SJCRH30 (cell line): ENCODE measurements at regions not wholly inside any gene's neighbourhood (a gene's known extent, or its start where the extent isn't known, plus 50 kb on each side); places are given as distances from the start of the nearest gene placed in this dataset.

Experiments used
- DNase-seq, 2 experiments: peaks; one replicate each; pipeline ENCODE4 v3.0.0-alpha.2; 2015 to 2020
- H3K27ac ChIP-seq: fragments of 250-450 bp; sonication (Bioruptor Pico); 2 replicates; pipeline ENCODE4 v1.5.1; 2020; ENCODE audit warnings: mild to moderate bottlenecking, moderate library complexity
- H3K27me3 ChIP-seq: fragments of 250-450 bp; sonication (Bioruptor Pico); 2 replicates; pipeline ENCODE4 v1.5.1; 2020; ENCODE audit warnings: mild to moderate bottlenecking, moderate library complexity
- H3K36me3 ChIP-seq: fragments of 250-450 bp; sonication (Bioruptor Pico); 2 replicates; pipeline ENCODE4 v1.5.1; 2020; ENCODE audit warnings: mild to moderate bottlenecking, moderate library complexity
- H3K4me1 ChIP-seq: fragments of 250-450 bp; sonication (Bioruptor Pico); 2 replicates; pipeline ENCODE4 v1.5.1; 2020; ENCODE audit warnings: mild to moderate bottlenecking, moderate library complexity
- H3K4me3 ChIP-seq: fragments of 250-450 bp; sonication (Bioruptor Pico); 2 replicates; pipeline ENCODE4 v1.5.1; 2020; ENCODE audit warnings: mild to moderate bottlenecking, moderate library complexity
- H3K9me3 ChIP-seq: fragments of 250-450 bp; sonication (Bioruptor Pico); replicated peaks from 2 replicates; pipeline ENCODE4 v1.5.1; 2020; ENCODE audit warnings: mild to moderate bottlenecking, moderate library complexity

DNA sequence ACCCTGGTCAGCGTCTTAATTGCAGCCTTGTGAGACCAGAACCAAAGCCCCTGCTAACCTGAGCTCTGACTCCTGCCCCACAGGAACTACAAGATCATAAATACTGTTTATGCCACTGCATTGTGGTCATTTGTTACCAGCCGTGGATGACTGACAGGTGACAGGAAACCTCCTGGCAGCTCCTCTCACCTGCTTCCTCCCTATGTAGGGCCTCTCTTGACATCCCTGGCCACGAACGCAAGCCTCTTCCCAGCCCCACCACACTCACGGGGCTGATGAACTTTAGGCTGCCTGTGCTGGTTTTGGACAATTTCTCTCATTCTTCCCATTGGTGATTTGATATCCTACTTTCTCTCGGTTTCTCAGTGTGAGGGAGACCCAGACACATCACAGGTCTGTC is 357.2 kb upstream of the MYT1L start:
- Histone ChIP-seq H3K4me3 (no peak overlapping the region), H3K36me3 (no peaks in the 10 kb centered on the region), H3K27ac (no peak overlapping the region), H3K27me3 (peaks cover 28% of the 10 kb centered on the region), H3K9me3 (no peaks in the 10 kb centered on the region), H3K4me1 (no peaks in the 10 kb centered on the region)
- DNase-seq, result no peak

DNA sequence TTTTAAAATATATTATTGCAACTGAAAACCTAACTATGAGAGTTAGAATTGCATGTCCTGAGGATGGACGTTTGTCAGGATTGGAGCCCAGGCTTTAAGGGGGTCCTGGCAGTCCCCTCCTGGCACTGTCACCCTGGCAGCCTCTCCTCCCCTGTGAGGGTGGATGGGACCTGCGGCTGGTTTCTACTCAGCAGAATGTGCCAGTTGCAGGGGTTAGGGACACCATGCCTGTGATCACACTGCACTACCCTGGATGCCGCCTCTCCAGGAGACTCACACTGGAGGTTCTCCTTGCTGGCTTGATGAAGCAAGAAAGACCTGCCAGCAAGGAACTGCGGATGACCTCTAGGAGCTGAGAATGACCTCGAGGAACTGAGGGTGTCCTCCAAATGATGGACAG is 356.7 kb upstream of the MYT1L start:
- Histone ChIP-seq H3K4me3 (no peak overlapping the region), H3K4me1 (no peaks in the 10 kb centered on the region), H3K27ac (no peak overlapping the region), H3K36me3 (no peaks in the 10 kb centered on the region), H3K27me3 (peaks cover 29% of the 10 kb centered on the region), H3K9me3 (no peaks in the 10 kb centered on the region)
- DNase-seq, result no peak

DNA sequence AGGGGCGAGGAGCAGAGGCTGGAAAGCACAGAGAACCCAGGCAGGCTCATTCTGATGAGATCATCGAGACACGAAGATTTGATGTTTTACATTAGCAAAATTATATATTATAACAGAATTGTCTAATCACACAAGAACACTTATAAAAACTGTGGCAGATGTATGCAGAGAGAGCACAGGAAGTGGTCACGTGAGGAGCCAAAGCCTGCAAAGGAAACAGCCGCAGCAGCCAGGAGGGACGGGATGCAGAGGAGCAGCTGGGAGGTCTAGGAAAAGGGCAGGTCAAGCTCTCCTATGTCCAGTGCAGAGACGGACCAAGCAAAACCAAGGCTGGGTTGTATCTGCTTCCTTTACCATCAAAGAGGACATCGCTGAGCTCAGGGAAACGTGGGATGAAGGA is 355.1 kb upstream of the MYT1L start:
- DNase-seq, result peak in 1 of 2 experiments; percentile 20
- no peaks in the 10 kb centered on the region for H3K36me3 ChIP-seq
- H3K27me3 ChIP-seq, result peaks cover 23% of the 10 kb centered on the region
- H3K4me1 ChIP-seq, result no peaks in the 10 kb centered on the region
- no peak overlapping the region for H3K27ac ChIP-seq
- no peaks in the 10 kb centered on the region for H3K9me3 ChIP-seq
- H3K4me3 ChIP-seq, result no peak overlapping the region

DNA sequence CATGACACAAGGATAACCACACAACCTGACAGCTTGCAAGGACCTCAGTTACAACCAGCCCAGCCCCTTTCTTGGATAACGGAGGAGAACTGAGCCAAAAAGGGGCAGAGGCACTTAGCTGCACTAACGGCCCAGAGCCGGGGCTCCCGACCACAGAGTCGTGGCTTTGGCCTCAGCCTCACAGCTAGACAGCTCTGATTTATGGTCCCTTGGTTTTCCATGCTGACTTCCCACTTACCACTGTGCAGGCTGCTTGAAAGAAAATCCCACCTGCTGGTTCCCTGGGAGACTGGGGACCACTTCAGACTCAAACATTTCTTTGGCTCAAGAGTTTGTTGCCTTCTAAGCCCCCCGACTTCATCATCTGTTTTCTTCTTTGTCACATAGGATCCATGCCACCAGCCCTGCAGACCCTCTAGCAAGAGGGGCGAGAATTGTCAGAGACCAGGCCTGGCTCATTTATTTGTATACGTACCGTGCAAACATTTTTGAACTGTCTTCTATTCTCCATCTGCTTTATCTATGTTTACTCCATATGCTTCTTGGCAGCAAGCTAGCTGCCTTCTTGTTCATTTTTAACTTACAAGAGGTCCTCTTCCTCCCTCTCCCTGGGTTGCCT is 352.6 kb upstream of the MYT1L start:
- H3K36me3 ChIP-seq, result no peaks in the 10 kb centered on the region
- H3K27me3 ChIP-seq, result peaks cover 28% of the 10 kb centered on the region
- no peak overlapping the region for H3K4me3 ChIP-seq
- H3K9me3 ChIP-seq, result no peaks in the 10 kb centered on the region
- H3K4me1 ChIP-seq, result no peaks in the 10 kb centered on the region
- H3K27ac ChIP-seq, result no peak overlapping the region
- no peak for DNase-seq

DNA sequence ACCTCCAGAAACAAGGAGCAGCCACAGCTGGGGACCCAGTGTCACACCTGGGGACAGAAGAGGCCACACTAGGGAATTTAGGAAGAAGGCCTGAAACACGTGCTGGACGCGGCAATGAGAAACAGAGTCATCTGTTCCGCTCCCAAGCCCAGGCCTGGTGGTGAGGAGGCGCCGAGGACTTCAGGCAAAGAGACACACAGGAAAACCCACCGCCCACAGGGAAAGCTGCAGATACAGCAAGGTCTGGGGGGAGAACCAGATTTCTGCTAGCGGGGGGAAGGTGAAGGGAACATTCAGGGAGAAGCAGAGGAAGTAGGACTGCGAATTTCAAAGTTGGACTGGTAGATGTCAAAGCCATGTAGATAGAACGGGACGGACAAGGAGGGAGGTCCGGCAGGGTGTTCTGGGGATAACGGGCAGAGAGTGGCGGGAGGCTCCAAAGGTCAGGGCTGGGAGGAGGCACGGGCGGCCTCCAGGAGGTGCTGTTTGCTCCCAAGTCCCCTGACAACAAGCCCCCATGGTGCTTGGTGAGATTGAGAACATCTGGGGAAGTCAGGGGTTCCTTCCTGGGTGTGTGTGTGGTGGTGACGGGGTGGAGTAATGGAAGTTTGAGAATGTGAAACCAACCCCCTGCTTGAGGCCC is 351.7 kb upstream of the MYT1L start:
- no peaks in the 10 kb centered on the region for H3K36me3 ChIP-seq
- H3K9me3 ChIP-seq, result no peaks in the 10 kb centered on the region
- H3K27ac ChIP-seq, result no peak overlapping the region
- no peak for DNase-seq
- H3K27me3 ChIP-seq, result peaks cover 21% of the 10 kb centered on the region
- no peaks in the 10 kb centered on the region for H3K4me1 ChIP-seq
- H3K4me3 ChIP-seq, result no peak overlapping the region

DNA sequence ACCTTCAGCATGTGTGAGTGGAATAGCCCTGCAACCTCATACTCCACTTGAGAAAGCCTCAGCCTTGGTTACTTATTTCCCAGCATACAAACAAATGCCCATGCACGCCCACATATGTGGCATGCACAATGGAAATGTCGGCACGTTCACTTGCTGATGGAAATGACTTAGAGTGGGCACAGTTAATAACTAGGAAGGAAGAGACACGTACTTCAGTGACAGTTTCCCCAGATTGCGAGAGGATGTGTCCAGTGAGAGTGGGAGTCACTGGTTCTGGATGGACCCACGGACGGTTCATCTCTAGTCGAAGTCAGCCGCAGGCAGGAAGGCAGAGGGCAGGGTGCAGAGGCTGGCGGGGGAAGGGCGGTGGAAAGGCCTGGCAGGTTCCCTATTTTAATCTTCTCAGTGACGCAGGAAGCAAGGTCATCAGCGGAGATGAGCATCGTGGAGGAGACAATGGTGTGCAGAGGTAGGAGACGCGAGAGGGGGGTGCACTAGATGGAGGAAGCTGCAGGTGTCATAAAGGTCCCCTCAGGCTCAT is 350.7 kb upstream of the MYT1L start:
- H3K27me3 ChIP-seq, result peaks cover 18% of the 10 kb centered on the region
- H3K4me3 ChIP-seq, result no peak overlapping the region
- no peak for DNase-seq
- H3K27ac ChIP-seq, result no peak overlapping the region
- H3K36me3 ChIP-seq, result no peaks in the 10 kb centered on the region
- H3K4me1 ChIP-seq, result no peaks in the 10 kb centered on the region
- H3K9me3 ChIP-seq, result no peaks in the 10 kb centered on the region

DNA sequence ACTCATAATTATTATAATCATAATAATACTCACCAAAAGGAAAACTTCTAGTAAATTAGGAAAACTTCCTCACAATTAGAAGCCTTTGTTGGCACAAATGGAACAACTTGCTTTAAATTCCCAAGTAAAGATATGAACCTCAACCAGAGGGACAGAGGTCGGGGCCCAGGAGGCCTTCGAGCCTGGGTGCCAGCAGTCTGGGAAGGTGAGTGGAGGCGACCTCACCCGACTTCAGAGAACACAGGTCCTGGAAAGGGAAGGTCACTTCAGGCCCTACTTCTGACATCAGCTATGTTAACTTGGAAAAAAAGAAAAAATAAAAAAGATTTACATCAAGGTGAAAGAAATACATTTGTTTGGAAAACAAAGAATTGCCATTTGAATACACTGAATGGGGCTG is 350.0 kb upstream of the MYT1L start:
- no peak overlapping the region for H3K27ac ChIP-seq
- H3K4me1 ChIP-seq, result no peaks in the 10 kb centered on the region
- H3K9me3 ChIP-seq, result no peaks in the 10 kb centered on the region
- no peak for DNase-seq
- H3K27me3 ChIP-seq, result peaks cover 17% of the 10 kb centered on the region
- H3K4me3 ChIP-seq, result no peak overlapping the region
- H3K36me3 ChIP-seq, result no peaks in the 10 kb centered on the region

DNA sequence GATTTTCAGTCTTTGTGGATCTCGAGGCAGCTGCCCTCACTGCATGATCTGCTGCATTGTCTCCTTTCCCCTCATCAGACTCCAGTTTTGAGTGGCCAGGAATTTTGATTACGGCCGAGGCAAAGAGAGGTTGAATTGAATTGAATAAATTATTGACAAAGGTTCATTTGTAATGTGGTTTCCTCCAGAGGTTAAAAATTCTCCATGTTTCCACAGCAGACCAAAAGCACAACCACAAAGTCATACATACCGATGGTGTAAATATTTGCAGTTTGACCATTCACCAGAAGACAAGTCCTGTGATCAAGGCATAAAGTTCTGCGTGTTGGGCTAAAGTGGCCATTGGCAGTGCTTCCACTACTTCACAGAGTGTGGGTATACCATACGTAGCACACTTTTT is 343.8 kb upstream of the MYT1L start:
- no peaks in the 10 kb centered on the region for H3K4me1 ChIP-seq
- no peaks in the 10 kb centered on the region for H3K36me3 ChIP-seq
- H3K4me3 ChIP-seq, result no peak overlapping the region
- no peak overlapping the region for H3K27ac ChIP-seq
- DNase-seq, result no peak
- 0 out of 2 replicates have a peak, but pooled peaks cover 5% of the 10 kb centered on the region for H3K27me3 ChIP-seq
- H3K9me3 ChIP-seq, result no peaks in the 10 kb centered on the region

DNA sequence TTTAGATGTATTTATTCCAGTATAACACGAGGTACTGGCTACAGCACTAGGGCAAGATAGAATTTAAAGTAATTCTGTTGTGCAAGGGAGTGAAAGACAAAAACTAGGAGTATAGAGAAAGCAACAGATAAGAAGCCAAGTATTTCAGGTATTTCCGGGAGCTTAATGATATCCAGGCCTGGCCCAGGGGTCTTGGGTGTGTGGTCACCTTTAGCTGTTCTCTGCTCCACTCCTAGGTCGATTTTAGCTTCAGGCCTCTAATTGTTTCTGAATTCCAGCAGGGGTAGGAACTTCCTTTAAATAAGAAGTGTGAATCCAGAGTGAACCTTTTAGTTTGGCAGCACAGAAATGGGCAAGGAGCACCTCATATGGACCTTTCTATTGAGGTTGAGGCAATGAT is 342.3 kb upstream of the MYT1L start:
- Histone ChIP-seq H3K9me3 (no peaks in the 10 kb centered on the region), H3K27me3 (peaks cover 9% of the 10 kb centered on the region; the same call in 1 of the 2 replicates), H3K36me3 (no peaks in the 10 kb centered on the region), H3K27ac (no peak overlapping the region), H3K4me3 (no peak overlapping the region), H3K4me1 (no peaks in the 10 kb centered on the region)
- no peak for DNase-seq

DNA sequence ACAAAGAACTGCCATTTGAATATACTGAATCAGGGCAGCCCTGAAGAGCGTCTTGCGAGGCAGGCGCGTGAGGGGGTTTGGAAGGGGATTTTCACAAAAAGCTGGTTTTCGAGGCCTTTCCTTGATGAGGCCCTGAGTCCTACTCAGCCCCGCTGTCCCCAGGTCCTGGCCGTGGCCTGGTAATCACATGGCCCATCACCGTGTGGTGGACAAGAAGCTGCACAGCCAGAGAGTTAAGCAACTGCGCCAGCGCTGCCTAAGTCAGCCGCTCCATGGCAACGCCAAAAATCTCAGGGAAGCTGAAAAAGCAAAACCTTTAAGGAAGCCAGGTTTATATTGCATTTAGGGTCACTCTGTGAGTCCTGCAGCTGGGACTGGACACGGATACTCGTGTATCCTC is 341.2 kb upstream of the MYT1L start:
- Histone ChIP-seq H3K36me3 (no peaks in the 10 kb centered on the region), H3K4me1 (no peaks in the 10 kb centered on the region), H3K27me3 (peaks cover 9% of the 10 kb centered on the region; the same call in 1 of the 2 replicates), H3K4me3 (no peak overlapping the region), H3K27ac (no peak overlapping the region), H3K9me3 (no peaks in the 10 kb centered on the region)
- DNase-seq, result no peak

DNA sequence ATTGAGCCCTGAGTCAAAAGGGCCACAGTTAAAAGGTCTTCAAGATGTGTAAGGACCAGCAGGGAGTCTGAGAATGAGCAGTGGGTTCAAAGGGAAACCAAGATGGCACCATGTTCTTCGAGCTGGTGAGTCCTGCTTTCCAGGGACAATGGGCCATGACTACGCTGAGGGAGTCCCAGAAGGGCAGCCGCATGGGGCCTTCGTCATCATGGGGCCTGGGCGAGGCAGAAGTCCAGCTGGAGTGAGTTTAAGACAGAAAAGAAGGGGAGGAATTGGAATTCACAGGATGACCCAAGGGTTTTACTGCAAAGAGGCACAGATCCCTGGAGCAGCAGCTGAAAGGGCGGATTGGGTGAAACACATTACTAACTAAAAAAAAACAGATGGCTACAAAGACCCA is 340.8 kb upstream of the MYT1L start:
- Histone ChIP-seq H3K4me3 (no peak overlapping the region), H3K9me3 (no peaks in the 10 kb centered on the region), H3K27ac (no peak overlapping the region), H3K4me1 (no peaks in the 10 kb centered on the region), H3K27me3 (peaks cover 9% of the 10 kb centered on the region; the same call in 1 of the 2 replicates), H3K36me3 (no peaks in the 10 kb centered on the region)
- no peak for DNase-seq

DNA sequence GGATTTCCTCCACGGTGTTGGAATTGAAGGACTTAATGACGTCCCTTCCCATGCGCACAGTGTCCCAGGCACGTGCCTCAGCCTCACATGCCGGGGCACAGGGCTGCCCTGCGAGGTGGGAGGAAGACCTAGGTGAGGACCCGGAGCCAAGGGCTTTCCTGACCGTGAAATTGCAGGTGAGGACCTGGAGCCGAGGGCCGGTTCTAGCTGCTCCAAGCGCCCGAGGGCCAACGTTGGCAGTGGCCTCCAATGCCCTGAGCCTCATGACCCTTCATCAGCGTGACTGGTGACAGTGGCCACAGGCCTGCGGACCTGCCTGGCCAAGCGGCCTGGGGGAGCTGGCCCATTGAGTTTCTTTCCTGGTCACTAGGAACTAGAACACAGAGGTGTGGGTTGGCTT is 338.2 kb upstream of the MYT1L start:
- no peaks in the 10 kb centered on the region for H3K9me3 ChIP-seq
- no peak for DNase-seq
- no peak overlapping the region for H3K27ac ChIP-seq
- no peaks in the 10 kb centered on the region for H3K36me3 ChIP-seq
- H3K4me3 ChIP-seq, result no peak overlapping the region
- peaks cover 19% of the 10 kb centered on the region for H3K27me3 ChIP-seq
- no peaks in the 10 kb centered on the region for H3K4me1 ChIP-seq

DNA sequence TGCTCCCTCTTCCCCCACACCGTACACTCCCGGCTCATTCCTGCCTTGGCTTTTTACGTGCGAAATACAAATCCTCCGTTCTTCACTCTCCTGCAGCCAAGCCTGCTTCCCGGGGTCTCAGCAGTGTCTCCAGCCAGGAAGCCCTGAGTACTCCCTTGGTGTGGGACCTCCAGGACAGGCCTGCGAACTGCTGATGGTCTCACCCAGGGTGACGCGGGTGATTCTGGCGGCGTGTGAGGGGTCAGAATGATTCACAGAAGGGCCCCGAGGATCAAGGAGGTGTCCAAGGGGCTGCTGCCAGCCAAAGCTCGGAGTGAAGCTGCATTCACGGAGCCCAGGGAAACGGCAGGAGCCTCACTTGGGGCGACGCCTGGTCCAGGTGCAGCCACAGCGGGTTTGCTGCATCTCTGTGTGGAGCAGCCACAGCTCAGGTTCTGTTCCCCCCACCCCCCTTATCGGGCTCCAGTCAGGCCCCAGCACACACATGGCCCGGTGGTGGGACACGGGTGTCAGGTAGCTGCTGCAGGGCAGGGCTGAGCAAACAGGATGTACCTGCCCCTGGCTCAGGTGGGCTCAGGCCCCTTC is 337.7 kb upstream of the MYT1L start:
- Histone ChIP-seq H3K36me3 (no peaks in the 10 kb centered on the region), H3K27me3 (peaks cover 17% of the 10 kb centered on the region), H3K9me3 (no peaks in the 10 kb centered on the region), H3K4me3 (no peak overlapping the region), H3K27ac (no peak overlapping the region), H3K4me1 (no peaks in the 10 kb centered on the region)
- no peak for DNase-seq

DNA sequence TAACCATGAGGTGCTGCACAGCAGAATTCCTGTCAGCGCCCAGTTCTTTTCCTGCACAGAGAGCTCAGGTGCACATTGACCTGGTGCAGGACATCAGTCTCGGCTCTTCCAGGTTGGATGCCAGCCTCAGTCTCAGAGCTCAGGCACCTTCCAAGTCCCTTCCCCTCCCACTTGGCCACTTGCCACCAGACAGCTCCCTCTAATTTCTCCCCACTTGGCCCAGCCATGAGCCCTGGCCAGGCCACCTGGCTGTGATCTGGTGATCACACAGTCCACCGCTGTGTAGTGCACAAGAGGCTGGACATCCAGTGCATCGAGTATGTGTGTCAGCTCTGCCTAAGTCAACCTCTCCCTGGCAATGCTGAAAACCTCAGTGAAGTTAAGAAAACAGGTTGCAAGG is 336.6 kb upstream of the MYT1L start:
- no peaks in the 10 kb centered on the region for H3K4me1 ChIP-seq
- peaks cover 18% of the 10 kb centered on the region for H3K27me3 ChIP-seq
- DNase-seq, result no peak
- H3K9me3 ChIP-seq, result no peaks in the 10 kb centered on the region
- no peak overlapping the region for H3K27ac ChIP-seq
- no peak overlapping the region for H3K4me3 ChIP-seq
- H3K36me3 ChIP-seq, result no peaks in the 10 kb centered on the region

DNA sequence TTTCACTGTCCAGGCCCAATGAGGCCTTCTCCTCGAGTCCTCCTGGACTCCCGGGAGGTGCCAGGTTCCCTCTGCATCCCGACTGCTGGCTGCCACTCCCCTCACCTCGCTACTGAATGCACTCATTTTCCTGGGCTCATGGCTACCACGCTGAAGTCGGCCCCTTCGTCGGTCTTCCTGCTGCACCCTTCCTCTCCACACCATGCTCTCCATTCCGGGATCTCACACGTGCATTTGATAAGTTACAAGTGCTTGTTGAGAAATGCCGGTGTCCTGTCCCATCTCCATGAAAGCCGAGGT is 334.7 kb upstream of the MYT1L start:
- peaks cover 20% of the 10 kb centered on the region for H3K27me3 ChIP-seq
- no peak for DNase-seq
- H3K27ac ChIP-seq, result no peak overlapping the region
- no peaks in the 10 kb centered on the region for H3K9me3 ChIP-seq
- no peaks in the 10 kb centered on the region for H3K4me1 ChIP-seq
- H3K36me3 ChIP-seq, result no peaks in the 10 kb centered on the region
- H3K4me3 ChIP-seq, result no peak overlapping the region
